ENCODE measurements at regions not wholly inside any gene's neighbourhood (a gene's known extent, or its start where the extent isn't known, plus 50 kb on each side); places are given as distances from the start of the nearest gene placed in this dataset.
A peak's percentile ranks its signal among the peaks of the same experiment; 100 is the strongest.

DNA sequence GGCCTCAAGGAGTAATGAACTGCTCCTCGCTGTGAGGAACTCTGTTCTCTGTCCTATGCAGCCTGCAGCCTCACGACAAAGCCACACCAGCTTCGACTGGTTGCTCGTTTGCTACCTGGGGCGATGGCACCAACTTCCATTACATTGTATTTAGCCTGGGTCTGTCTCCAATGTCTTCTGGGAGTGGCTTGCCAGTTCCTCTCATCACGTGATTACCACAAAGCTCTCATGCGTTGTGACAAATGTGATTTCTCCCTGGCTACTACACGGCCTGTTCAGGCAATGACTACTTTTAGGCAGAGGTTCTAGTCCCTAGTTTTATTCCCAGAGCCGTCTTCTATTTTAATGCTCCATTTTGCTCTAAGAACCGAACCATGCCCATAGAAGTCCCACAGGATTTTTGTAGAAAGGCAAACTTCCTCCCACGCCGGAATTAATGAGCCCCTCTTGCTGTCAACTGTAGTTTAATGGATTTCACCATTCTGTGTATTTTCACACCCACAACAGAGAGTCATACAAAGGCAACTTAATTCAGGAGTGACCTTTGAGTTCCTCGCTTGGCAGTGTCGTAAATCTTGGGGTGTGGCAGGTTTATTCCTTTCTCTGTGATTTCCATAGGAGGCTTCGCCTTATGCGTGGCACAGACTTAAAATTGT lies 351.9 kb downstream of the EFNB2 start:
- no peak for DNase-seq (ENCODE audit: low spot score)
- Histone ChIP-seq H3K4me1 (ENCODE audit: insufficient read depth, poor library complexity, severe bottlenecking) (peaks cover 19% of the 10 kb centered on the region), H3K36me3 (ENCODE audit: low read depth) (no peaks in the 10 kb centered on the region), H3K4me3 (ENCODE audit: severe bottlenecking) (no peak overlapping the region), H3K27ac (ENCODE audit: poor library complexity, severe bottlenecking) (peak overlapping the region; percentile 58), H3K9me3 (ENCODE audit: severe bottlenecking) (no peaks in the 10 kb centered on the region), H3K27me3 (ENCODE audit: insufficient read depth, poor library complexity, severe bottlenecking) (no peaks in the 10 kb centered on the region)
- no peak for ATAC-seq (ENCODE audit: low read depth)
- TF ChIP-seq, protein P1, sequence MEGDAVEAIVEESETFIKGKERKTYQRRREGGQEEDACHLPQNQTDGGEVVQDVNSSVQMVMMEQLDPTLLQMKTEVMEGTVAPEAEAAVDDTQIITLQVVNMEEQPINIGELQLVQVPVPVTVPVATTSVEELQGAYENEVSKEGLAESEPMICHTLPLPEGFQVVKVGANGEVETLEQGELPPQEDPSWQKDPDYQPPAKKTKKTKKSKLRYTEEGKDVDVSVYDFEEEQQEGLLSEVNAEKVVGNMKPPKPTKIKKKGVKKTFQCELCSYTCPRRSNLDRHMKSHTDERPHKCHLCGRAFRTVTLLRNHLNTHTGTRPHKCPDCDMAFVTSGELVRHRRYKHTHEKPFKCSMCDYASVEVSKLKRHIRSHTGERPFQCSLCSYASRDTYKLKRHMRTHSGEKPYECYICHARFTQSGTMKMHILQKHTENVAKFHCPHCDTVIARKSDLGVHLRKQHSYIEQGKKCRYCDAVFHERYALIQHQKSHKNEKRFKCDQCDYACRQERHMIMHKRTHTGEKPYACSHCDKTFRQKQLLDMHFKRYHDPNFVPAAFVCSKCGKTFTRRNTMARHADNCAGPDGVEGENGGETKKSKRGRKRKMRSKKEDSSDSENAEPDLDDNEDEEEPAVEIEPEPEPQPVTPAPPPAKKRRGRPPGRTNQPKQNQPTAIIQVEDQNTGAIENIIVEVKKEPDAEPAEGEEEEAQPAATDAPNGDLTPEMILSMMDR (IDR thresholded peaks at IDR 0.05; ENCODE audit: poor library complexity, severe bottlenecking) = no peak

DNA sequence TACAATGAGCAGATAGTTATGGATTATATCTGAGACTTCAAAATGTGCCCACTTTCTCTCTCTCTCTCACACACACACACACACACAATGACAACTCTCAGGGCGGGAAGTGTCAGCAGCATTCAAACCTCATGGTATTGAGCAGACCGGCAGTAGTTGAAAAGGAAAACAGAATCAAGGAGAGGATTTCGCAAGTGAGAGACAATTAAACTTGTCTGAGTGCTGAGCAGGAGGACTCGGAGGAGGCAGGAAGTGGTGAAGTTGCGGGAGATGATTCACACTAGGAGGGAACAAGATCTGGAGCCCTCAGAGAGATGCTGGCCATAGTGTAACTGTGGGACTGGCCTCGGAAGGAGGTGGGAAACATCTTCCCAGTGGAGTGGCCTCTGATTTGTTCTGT lies 353.1 kb downstream of the EFNB2 start:
- peak; percentile 99 for ATAC-seq (ENCODE audit: low read depth)

DNA sequence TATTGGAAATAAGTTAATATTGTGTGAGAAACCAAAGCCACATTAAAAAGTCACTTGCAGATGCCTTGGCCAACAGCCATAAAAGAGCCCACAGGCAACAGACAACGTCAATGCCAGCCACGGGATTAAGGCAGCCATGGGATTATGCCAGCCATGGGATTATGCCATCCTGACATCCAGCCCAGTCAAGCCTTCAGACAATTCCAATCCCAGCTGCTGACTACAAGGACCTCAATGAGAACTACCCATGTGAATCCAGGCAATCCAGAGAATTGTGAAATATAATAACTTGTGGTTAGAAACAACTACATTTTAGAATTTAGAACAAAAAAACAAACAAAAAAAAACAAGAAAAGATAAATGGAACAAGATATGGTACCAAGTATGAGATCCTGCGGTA lies 356.6 kb downstream of the EFNB2 start:
- no peaks in the 10 kb centered on the region for H3K9me3 ChIP-seq (ENCODE audit: severe bottlenecking)
- DNase-seq (ENCODE audit: low spot score) (no peak), ATAC-seq (ENCODE audit: low read depth) (no peak)

More for the DNA sequence above, 353.1 kb downstream of the EFNB2 start:
- Histone ChIP-seq H3K9me3 (ENCODE audit: severe bottlenecking) (no peaks in the 10 kb centered on the region), H3K4me1 (ENCODE audit: insufficient read depth, poor library complexity, severe bottlenecking) (peaks cover 21% of the 10 kb centered on the region), H3K36me3 (ENCODE audit: low read depth) (no peaks in the 10 kb centered on the region), H3K4me3 (ENCODE audit: severe bottlenecking) (no peak overlapping the region), H3K27ac (ENCODE audit: poor library complexity, severe bottlenecking) (peak overlapping the region; percentile 58), H3K27me3 (ENCODE audit: insufficient read depth, poor library complexity, severe bottlenecking) (no peaks in the 10 kb centered on the region)
- TF ChIP-seq, protein P1 (IDR thresholded peaks at IDR 0.05; ENCODE audit: poor library complexity, severe bottlenecking) = no peak
- no peak for DNase-seq (ENCODE audit: low spot score)

DNA sequence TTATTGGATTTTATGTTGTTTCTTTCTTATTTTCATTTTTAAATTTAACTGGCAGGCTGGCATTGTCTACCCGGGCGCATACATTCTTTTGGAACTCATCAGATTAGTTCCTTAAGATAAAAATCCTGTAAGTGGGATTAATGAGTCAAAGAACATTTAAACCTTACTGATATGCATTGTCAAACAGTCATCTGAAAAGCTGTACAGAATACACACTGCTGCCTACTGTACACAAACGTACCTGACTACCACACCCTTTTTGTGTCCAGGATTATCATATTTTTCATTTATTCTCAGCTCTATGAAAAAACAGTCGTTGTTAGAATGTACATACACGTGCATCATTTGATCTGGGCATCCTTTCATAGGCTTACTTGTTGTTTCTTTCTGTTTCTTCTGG lies 358.3 kb downstream of the EFNB2 start:
- H3K36me3 ChIP-seq (ENCODE audit: low read depth) = no peaks in the 10 kb centered on the region
- peak; percentile 49; the same call in 2 of the 3 replicates for ATAC-seq (ENCODE audit: low read depth)
- peaks cover 19% of the 10 kb centered on the region for H3K4me1 ChIP-seq (ENCODE audit: insufficient read depth, poor library complexity, severe bottlenecking)
- no peak for DNase-seq (ENCODE audit: low spot score)
- TF ChIP-seq, protein P1 (IDR thresholded peaks at IDR 0.05; ENCODE audit: poor library complexity, severe bottlenecking) = no peak
- no peaks in the 10 kb centered on the region for H3K27me3 ChIP-seq (ENCODE audit: insufficient read depth, poor library complexity, severe bottlenecking)
- no peak overlapping the region for H3K27ac ChIP-seq (ENCODE audit: poor library complexity, severe bottlenecking)
- H3K9me3 ChIP-seq (ENCODE audit: severe bottlenecking) = no peaks in the 10 kb centered on the region
- no peak overlapping the region for H3K4me3 ChIP-seq (ENCODE audit: severe bottlenecking)

More for the DNA sequence above, 356.6 kb downstream of the EFNB2 start:
- H3K27me3 ChIP-seq (ENCODE audit: insufficient read depth, poor library complexity, severe bottlenecking) = no peaks in the 10 kb centered on the region
- H3K4me1 ChIP-seq (ENCODE audit: insufficient read depth, poor library complexity, severe bottlenecking) = peaks cover 28% of the 10 kb centered on the region
- TF ChIP-seq, protein P1 (IDR thresholded peaks at IDR 0.05; ENCODE audit: poor library complexity, severe bottlenecking) = no peak
- H3K4me3 ChIP-seq (ENCODE audit: severe bottlenecking) = no peak overlapping the region
- no peak overlapping the region for H3K27ac ChIP-seq (ENCODE audit: poor library complexity, severe bottlenecking)
- no peaks in the 10 kb centered on the region for H3K36me3 ChIP-seq (ENCODE audit: low read depth)

DNA sequence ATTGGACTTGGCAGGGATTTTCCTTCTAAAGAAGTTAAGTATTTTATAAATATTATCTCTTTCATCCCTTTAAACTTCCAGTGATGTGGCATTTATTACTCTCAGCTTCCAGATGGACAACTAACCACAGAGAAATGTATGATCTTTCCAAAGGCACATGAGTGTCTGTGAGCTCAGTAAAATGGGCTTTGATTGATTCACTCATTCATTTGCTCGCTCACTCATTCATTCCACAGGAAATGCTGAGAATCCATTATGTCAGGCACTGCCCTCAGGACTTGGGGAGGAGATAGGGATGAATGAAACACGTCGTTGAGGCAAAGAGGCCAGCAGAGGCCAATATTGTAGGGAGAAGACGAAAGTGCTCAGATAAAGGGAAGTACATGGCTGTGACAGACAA lies 359.3 kb downstream of the EFNB2 start:
- no peak for ATAC-seq (ENCODE audit: low read depth)
- H3K4me1 ChIP-seq (ENCODE audit: insufficient read depth, poor library complexity, severe bottlenecking) = peaks cover 13% of the 10 kb centered on the region
- TF ChIP-seq, protein P1 (IDR thresholded peaks at IDR 0.05; ENCODE audit: poor library complexity, severe bottlenecking) = no peak
- no peak for DNase-seq (ENCODE audit: low spot score)
- no peak overlapping the region for H3K4me3 ChIP-seq (ENCODE audit: severe bottlenecking)
- H3K36me3 ChIP-seq (ENCODE audit: low read depth) = no peaks in the 10 kb centered on the region
- H3K27me3 ChIP-seq (ENCODE audit: insufficient read depth, poor library complexity, severe bottlenecking) = no peaks in the 10 kb centered on the region
- no peaks in the 10 kb centered on the region for H3K9me3 ChIP-seq (ENCODE audit: severe bottlenecking)
- H3K27ac ChIP-seq (ENCODE audit: poor library complexity, severe bottlenecking) = no peak overlapping the region

Measured in RWPE2 (cell line).